Neural cell (in vitro differentiated cells): ENCODE measurements at regions not wholly inside any gene's neighbourhood (a gene's known extent, or its start where the extent isn't known, plus 50 kb on each side); places are given as distances from the start of the nearest gene placed in this dataset.

Experiments
- EZH2 ChIP-seq: fragments of 200-600, 300-800 bp; shearing (Covaris generic), sonication (generic); IDR thresholded peaks from 2 replicates; pipeline ENCODE4 v1.6.1; 2014; ENCODE audit warnings: antibody characterized with exemption, low read length, borderline replicate concordance, mild to moderate bottlenecking; ENCODE audit not compliant: insufficient read depth, poor library complexity, severe bottlenecking
- POLR2AphosphoS5 ChIP-seq: IDR thresholded peaks from 2 replicates; pipeline ENCODE4 v1.6.1; 2012
- RAD21 ChIP-seq: fragments of 450-650 bp; conservative IDR thresholded peaks from 2 replicates; pipeline ENCODE4 v1.6.1; 2014; ENCODE audit warnings: antibody characterized with exemption, mild to moderate bottlenecking, moderate library complexity
- SMC3 ChIP-seq: fragments of 450-650 bp; conservative IDR thresholded peaks from 2 replicates; pipeline ENCODE4 v1.6.1; 2014; ENCODE audit warnings: antibody characterized with exemption, mild to moderate bottlenecking, moderate library complexity; ENCODE audit not compliant: poor library complexity
- TF ChIP-seq, protein P1 (sequence below): fragments of 450-650 bp; IDR thresholded peaks from 2 replicates; pipeline ENCODE4 v1.5.1; 2014; ENCODE audit warnings: antibody characterized with exemption, mild to moderate bottlenecking, moderate library complexity; ENCODE audit not compliant: poor library complexity, severe bottlenecking
- TF ChIP-seq, protein P2 (sequence below): IDR thresholded peaks from 2 replicates; pipeline ENCODE4 v1.6.1; 2012; ENCODE audit warnings: borderline replicate concordance

DNA sequence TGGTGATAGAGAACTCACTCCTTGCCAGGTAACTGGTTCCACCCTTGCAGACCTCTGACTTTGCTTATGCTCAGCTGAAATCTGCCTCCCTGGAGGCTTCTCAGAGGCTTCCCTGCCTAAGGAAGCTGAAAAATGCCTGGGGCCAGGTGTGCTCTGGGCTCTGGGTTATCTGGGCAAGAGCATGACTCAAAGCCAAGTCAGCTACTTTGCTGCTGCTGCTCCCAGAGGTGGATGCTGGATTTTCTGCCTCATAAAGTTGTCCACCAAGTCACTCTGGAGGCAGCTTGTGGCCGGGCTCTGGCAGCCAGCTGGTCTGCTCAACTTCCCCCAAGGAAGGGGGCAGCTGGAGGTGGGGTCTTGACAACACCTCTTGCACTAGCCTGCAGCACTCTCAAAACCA lies 132.7 kb downstream of the PJA1 start:
- TF ChIP-seq, protein P1, sequence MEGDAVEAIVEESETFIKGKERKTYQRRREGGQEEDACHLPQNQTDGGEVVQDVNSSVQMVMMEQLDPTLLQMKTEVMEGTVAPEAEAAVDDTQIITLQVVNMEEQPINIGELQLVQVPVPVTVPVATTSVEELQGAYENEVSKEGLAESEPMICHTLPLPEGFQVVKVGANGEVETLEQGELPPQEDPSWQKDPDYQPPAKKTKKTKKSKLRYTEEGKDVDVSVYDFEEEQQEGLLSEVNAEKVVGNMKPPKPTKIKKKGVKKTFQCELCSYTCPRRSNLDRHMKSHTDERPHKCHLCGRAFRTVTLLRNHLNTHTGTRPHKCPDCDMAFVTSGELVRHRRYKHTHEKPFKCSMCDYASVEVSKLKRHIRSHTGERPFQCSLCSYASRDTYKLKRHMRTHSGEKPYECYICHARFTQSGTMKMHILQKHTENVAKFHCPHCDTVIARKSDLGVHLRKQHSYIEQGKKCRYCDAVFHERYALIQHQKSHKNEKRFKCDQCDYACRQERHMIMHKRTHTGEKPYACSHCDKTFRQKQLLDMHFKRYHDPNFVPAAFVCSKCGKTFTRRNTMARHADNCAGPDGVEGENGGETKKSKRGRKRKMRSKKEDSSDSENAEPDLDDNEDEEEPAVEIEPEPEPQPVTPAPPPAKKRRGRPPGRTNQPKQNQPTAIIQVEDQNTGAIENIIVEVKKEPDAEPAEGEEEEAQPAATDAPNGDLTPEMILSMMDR, result no peak
- TF ChIP-seq, protein P2, sequence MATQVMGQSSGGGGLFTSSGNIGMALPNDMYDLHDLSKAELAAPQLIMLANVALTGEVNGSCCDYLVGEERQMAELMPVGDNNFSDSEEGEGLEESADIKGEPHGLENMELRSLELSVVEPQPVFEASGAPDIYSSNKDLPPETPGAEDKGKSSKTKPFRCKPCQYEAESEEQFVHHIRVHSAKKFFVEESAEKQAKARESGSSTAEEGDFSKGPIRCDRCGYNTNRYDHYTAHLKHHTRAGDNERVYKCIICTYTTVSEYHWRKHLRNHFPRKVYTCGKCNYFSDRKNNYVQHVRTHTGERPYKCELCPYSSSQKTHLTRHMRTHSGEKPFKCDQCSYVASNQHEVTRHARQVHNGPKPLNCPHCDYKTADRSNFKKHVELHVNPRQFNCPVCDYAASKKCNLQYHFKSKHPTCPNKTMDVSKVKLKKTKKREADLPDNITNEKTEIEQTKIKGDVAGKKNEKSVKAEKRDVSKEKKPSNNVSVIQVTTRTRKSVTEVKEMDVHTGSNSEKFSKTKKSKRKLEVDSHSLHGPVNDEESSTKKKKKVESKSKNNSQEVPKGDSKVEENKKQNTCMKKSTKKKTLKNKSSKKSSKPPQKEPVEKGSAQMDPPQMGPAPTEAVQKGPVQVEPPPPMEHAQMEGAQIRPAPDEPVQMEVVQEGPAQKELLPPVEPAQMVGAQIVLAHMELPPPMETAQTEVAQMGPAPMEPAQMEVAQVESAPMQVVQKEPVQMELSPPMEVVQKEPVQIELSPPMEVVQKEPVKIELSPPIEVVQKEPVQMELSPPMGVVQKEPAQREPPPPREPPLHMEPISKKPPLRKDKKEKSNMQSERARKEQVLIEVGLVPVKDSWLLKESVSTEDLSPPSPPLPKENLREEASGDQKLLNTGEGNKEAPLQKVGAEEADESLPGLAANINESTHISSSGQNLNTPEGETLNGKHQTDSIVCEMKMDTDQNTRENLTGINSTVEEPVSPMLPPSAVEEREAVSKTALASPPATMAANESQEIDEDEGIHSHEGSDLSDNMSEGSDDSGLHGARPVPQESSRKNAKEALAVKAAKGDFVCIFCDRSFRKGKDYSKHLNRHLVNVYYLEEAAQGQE, result no peak
- TF ChIP-seq POLR2AphosphoS5 (no peak), SMC3 (no peak), RAD21 (no peak), EZH2 (no peak)
